Colonic mucosa (tissue), 4 donors: ENCODE measurements at regions not wholly inside any gene's neighbourhood (a gene's known extent, or its start where the extent isn't known, plus 50 kb on each side); places are given as distances from the start of the nearest gene placed in this dataset.
"Not testable (repeated sequence)": the region's sequence is repeated elsewhere in the genome, so short reads cannot be mapped to it uniquely, and the experiment has no call there.

Source experiments
- DNase-seq: peaks from one replicate; pipeline ENCODE4 v3.0.0-alpha.2; 2020
- H3K27ac ChIP-seq: fragments of 200-600 bp; one replicate; pipeline ENCODE4 v1.8.0; 2021
- H3K27me3 ChIP-seq: fragments of 200-600 bp; one replicate; pipeline ENCODE4 v1.8.0; 2021
- H3K36me3 ChIP-seq: fragments of 200-600 bp; one replicate; pipeline ENCODE4 v1.8.0; 2021
- H3K4me1 ChIP-seq: fragments of 200-600 bp; one replicate; pipeline ENCODE4 v1.8.0; 2021; ENCODE audit warnings: mild to moderate bottlenecking
- H3K4me3 ChIP-seq: fragments of 200-600 bp; one replicate; pipeline ENCODE4 v1.8.0; 2021
- H3K9ac ChIP-seq, 2 donors: one replicate each; pipeline ENCODE4 v1.7.0; 2013; ENCODE audit warnings: control low read depth in 2 of 2, low read depth in 2 of 2, low read length in 2 of 2
- H3K9me3 ChIP-seq: fragments of 200-600 bp; one replicate; pipeline ENCODE4 v1.8.0; 2021
- CTCF ChIP-seq: fragments of 200-600 bp; IDR thresholded peaks from one replicate; pipeline ENCODE4 v1.8.0; 2022; ENCODE audit warnings: antibody characterized with exemption, mild to moderate bottlenecking
- intact Hi-C: fragments of 100-400 bp; cut with DNase I; formaldehyde crosslinking; loops from one replicate; pipeline ENCODE4 v1.14.1; 2022
- donor health status: healthy.
- donor health status: DM: no; HTN: no; CAD: no.
- donor health status: DM: no; HTN: no; CAD: no.

- no peak overlapping the region for H3K9ac ChIP-seq
- H3K9me3 ChIP-seq: no peaks in the 10 kb centered on the region
- no peak for TF ChIP-seq CTCF
- no peak overlapping the region for H3K27ac ChIP-seq
- no peak overlapping the region for H3K4me3 ChIP-seq
- H3K4me1 ChIP-seq: no peaks in the 10 kb centered on the region
- H3K27me3 ChIP-seq: no peaks in the 10 kb centered on the region
- intact Hi-C loops: no loop called here
- no peak for DNase-seq
- H3K36me3 ChIP-seq: no peaks in the 10 kb centered on the region
These were observed 487.5 kb upstream of the GRIN3A start for GRCh38 chr9:102225841-102226441.

- H3K9me3 ChIP-seq, H3K4me1 ChIP-seq, H3K9ac ChIP-seq, H3K36me3 ChIP-seq, intact Hi-C loops, H3K27ac ChIP-seq, H3K27me3 ChIP-seq: not testable (repeated sequence)
- peak overlapping the region; percentile 13 for H3K4me3 ChIP-seq
- DNase-seq: peak; percentile 69
These were observed 485.1 kb upstream of the GRIN3A start for GRCh38 chr9:102223320-102224136.

- Histone ChIP-seq H3K36me3 (no peaks in the 10 kb centered on the region), H3K9me3 (no peaks in the 10 kb centered on the region), H3K27ac (no peak overlapping the region), H3K4me3 (no peak overlapping the region), H3K9ac (no peak overlapping the region), H3K27me3 (no peaks in the 10 kb centered on the region), H3K4me1 (no peaks in the 10 kb centered on the region)
- TF ChIP-seq CTCF: no peak
- no peak for DNase-seq
- intact Hi-C loops: no loop called here
These were observed 470.7 kb upstream of the GRIN3A start for GRCh38 chr9:102209176-102209575.

- H3K27ac ChIP-seq: no peak overlapping the region
- H3K27me3 ChIP-seq: no peaks in the 10 kb centered on the region
- H3K9ac ChIP-seq: no peak overlapping the region
- intact Hi-C loops: no loop called here
- TF ChIP-seq CTCF: no peak
- H3K4me3 ChIP-seq: no peak overlapping the region
- no peaks in the 10 kb centered on the region for H3K9me3 ChIP-seq
- no peaks in the 10 kb centered on the region for H3K36me3 ChIP-seq
- no peak for DNase-seq
- H3K4me1 ChIP-seq: no peaks in the 10 kb centered on the region
These were observed 468.0 kb upstream of the GRIN3A start for GRCh38 chr9:102206432-102206831.

GRCh38 chr9:102205251-102205650 is 466.8 kb upstream of the GRIN3A start:
- intact Hi-C loops: no loop called here
- Histone ChIP-seq H3K9me3 (no peaks in the 10 kb centered on the region), H3K27ac (no peak overlapping the region), H3K4me1 (no peaks in the 10 kb centered on the region), H3K9ac (no peak overlapping the region), H3K27me3 (no peaks in the 10 kb centered on the region), H3K4me3 (no peak overlapping the region), H3K36me3 (no peaks in the 10 kb centered on the region)
- no peak for DNase-seq
- TF ChIP-seq CTCF: no peak

- Histone ChIP-seq H3K9ac (no peak overlapping the region), H3K27me3 (no peaks in the 10 kb centered on the region), H3K9me3 (no peaks in the 10 kb centered on the region), H3K4me1 (no peaks in the 10 kb centered on the region), H3K36me3 (no peaks in the 10 kb centered on the region), H3K27ac (no peak overlapping the region), H3K4me3 (no peak overlapping the region)
- no peak for DNase-seq
- intact Hi-C loops: no loop called here
- TF ChIP-seq CTCF: no peak
These were observed 463.7 kb upstream of the GRIN3A start for GRCh38 chr9:102202126-102202525.
